ENCODE measurements at regions not wholly inside any gene's neighbourhood (a gene's known extent, or its start where the extent isn't known, plus 50 kb on each side); places are given as distances from the start of the nearest gene placed in this dataset.

GRCh38 chr4:65791111-65791811, 121.0 kb upstream of the EPHA5 start:
- no peak for TF ChIP-seq CTCF (conservative IDR thresholded peaks at IDR 0.05)
- H3K36me3 Mint-ChIP-seq: no peaks in the 10 kb centered on the region
- no peaks in the 10 kb centered on the region for H3K9me3 Mint-ChIP-seq
- no peaks in the 10 kb centered on the region for H3K4me1 Mint-ChIP-seq (ENCODE audit: unreplicated experiment)
- no peaks in the 10 kb centered on the region for H3K27me3 Mint-ChIP-seq
- no peak for DNase-seq (ENCODE audit: extremely low spot score, unreplicated experiment)
- no peak overlapping the region for H3K4me3 Mint-ChIP-seq
- H3K27ac Mint-ChIP-seq: peak overlapping the region; percentile 11

- no peak overlapping the region for H3K4me3 Mint-ChIP-seq
- no peaks in the 10 kb centered on the region for H3K4me1 Mint-ChIP-seq (ENCODE audit: unreplicated experiment)
- no peak overlapping the region for H3K27ac Mint-ChIP-seq
- H3K36me3 Mint-ChIP-seq: no peaks in the 10 kb centered on the region
- H3K9me3 Mint-ChIP-seq: no peaks in the 10 kb centered on the region
- no peak for DNase-seq (ENCODE audit: extremely low spot score, unreplicated experiment)
- H3K27me3 Mint-ChIP-seq: no peaks in the 10 kb centered on the region
- no peak for TF ChIP-seq CTCF (conservative IDR thresholded peaks at IDR 0.05)
Observed at GRCh38 chr4:65789805-65790204, 119.5 kb upstream of the EPHA5 start.

DNA sequence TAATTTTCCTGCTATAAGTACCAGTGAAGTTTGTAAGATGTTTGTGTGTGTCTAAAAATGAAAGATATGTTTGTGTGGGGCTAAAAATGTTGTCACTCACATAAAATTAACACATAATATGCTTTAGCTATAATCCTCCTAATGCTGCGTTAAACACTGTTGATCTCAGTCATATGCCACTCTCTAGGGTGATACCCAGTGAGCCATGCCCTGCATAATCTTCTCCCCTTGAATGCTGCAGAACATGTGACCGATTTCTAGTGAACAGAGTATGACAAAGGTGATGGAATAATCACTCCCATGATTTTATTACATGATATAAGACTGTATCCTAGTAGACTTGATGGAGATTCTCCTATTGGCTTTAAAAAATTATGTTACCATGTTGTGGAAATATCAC, 119.1 kb upstream of the EPHA5 start:
- no peaks in the 10 kb centered on the region for H3K9me3 Mint-ChIP-seq
- no peaks in the 10 kb centered on the region for H3K36me3 Mint-ChIP-seq
- no peak for DNase-seq (ENCODE audit: extremely low spot score, unreplicated experiment)
- TF ChIP-seq CTCF (conservative IDR thresholded peaks at IDR 0.05): no peak
- no peak overlapping the region for H3K27ac Mint-ChIP-seq
- no peaks in the 10 kb centered on the region for H3K27me3 Mint-ChIP-seq
- no peak overlapping the region for H3K4me3 Mint-ChIP-seq
- no peaks in the 10 kb centered on the region for H3K4me1 Mint-ChIP-seq (ENCODE audit: unreplicated experiment)

DNA sequence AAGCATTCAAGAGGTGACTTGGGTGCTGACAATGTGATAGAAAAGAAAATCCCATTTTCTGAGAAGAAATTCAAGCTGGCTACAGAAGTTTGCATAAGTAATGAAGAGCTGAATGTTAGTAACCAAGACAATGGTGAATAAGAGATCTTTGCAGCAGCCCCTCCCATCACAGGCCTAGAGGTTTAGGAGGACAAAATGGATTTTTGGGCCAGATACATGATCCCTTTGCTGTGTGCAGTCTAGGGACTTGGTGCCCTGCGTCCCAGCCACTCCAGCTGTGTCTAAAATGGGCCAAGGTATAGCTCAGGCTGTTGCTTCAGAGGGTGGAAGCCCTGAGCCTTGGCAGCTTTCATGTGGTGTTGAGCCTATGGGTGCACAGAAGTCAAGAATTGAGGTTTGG, 107.0 kb upstream of the EPHA5 start:
- no peak for DNase-seq (ENCODE audit: extremely low spot score, unreplicated experiment)
- Mint-ChIP-seq H3K36me3 (no peaks in the 10 kb centered on the region), H3K4me3 (no peak overlapping the region), H3K27ac (no peak overlapping the region), H3K27me3 (no peaks in the 10 kb centered on the region), H3K9me3 (peaks cover 5% of the 10 kb centered on the region), H3K4me1 (ENCODE audit: unreplicated experiment) (no peaks in the 10 kb centered on the region)
- no peak for TF ChIP-seq CTCF (conservative IDR thresholded peaks at IDR 0.05)

GRCh38 chr4:65773636-65774035, 103.3 kb upstream of the EPHA5 start:
- no peak for TF ChIP-seq CTCF (conservative IDR thresholded peaks at IDR 0.05)
- Mint-ChIP-seq H3K27ac (no peak overlapping the region), H3K27me3 (no peaks in the 10 kb centered on the region), H3K36me3 (no peaks in the 10 kb centered on the region), H3K4me1 (ENCODE audit: unreplicated experiment) (no peaks in the 10 kb centered on the region), H3K4me3 (no peak overlapping the region), H3K9me3 (peaks cover 5% of the 10 kb centered on the region)
- DNase-seq (ENCODE audit: extremely low spot score, unreplicated experiment): no peak

- H3K9me3 Mint-ChIP-seq: no peaks in the 10 kb centered on the region
- TF ChIP-seq CTCF (conservative IDR thresholded peaks at IDR 0.05): no peak
Observed at GRCh38 chr4:65747386-65747785, 77.1 kb upstream of the EPHA5 start.

More at GRCh38 chr4:65747386-65747785, 77.1 kb upstream of the EPHA5 start:
- Mint-ChIP-seq H3K27me3 (no peaks in the 10 kb centered on the region), H3K27ac (no peak overlapping the region), H3K4me1 (ENCODE audit: unreplicated experiment) (no peaks in the 10 kb centered on the region), H3K4me3 (no peak overlapping the region), H3K36me3 (no peaks in the 10 kb centered on the region)
- DNase-seq (ENCODE audit: extremely low spot score, unreplicated experiment): no peak
